ENCODE measurements at regions not wholly inside any gene's neighbourhood (a gene's known extent, or its start where the extent isn't known, plus 50 kb on each side); places are given as distances from the start of the nearest gene placed in this dataset.

DNA sequence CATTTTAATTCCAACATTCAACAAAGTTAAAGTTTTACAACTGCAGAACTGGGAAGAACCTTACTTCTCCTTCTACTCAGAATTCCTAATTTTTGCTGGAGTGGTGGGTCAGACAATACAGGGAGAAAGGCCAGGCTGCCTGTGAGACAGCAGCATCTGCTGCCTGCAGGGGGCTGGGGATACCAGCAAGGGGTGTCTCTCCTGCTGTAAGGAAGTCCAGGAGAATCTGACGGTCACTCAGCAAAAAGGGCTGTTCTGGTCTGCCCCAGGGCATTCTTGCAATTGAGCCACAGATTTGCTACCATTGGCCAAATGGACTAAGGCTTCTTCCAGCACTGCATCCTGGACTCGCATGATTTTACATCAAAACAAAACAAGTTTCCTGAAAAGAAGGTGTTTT lies 426.6 kb upstream of the CDH11 start:
- no peak for TF ChIP-seq POLR2A (IDR thresholded peaks at IDR 0.05)
- TF ChIP-seq, protein P1, sequence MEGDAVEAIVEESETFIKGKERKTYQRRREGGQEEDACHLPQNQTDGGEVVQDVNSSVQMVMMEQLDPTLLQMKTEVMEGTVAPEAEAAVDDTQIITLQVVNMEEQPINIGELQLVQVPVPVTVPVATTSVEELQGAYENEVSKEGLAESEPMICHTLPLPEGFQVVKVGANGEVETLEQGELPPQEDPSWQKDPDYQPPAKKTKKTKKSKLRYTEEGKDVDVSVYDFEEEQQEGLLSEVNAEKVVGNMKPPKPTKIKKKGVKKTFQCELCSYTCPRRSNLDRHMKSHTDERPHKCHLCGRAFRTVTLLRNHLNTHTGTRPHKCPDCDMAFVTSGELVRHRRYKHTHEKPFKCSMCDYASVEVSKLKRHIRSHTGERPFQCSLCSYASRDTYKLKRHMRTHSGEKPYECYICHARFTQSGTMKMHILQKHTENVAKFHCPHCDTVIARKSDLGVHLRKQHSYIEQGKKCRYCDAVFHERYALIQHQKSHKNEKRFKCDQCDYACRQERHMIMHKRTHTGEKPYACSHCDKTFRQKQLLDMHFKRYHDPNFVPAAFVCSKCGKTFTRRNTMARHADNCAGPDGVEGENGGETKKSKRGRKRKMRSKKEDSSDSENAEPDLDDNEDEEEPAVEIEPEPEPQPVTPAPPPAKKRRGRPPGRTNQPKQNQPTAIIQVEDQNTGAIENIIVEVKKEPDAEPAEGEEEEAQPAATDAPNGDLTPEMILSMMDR (IDR thresholded peaks at IDR 0.05): no peak

Data from breast epithelium (tissue), 3 donors.